HEK293 (cell line): ENCODE measurements at regions not wholly inside any gene's neighbourhood (a gene's known extent, or its start where the extent isn't known, plus 50 kb on each side); places are given as distances from the start of the nearest gene placed in this dataset.

Experiments used
- CTCF ChIA-PET: fragments of 350-600 bp; formaldehyde crosslinking; extraction: SDS; loops from one replicate; lab custom pipeline; 2021; ENCODE audit warnings: antibody characterized with exemption; lab: Yijun Ruan, JAX
- POLR2A ChIA-PET: fragments of 300-600 bp; formaldehyde crosslinking; extraction: SDS; loops from one replicate; lab custom pipeline; 2020; ENCODE audit warnings: antibody characterized with exemption, inconsistent platforms; lab: Yijun Ruan, JAX
- H3K27ac ChIP-seq: fragments of 200-500 bp; sonication (Bioruptor generic); 2 replicates; pipeline ENCODE4 v1.5.1; 2014; ENCODE audit warnings: low read depth, low read length, control low read depth, inconsistent platforms; ENCODE audit errors: extremely low read depth
- H3K36me3 ChIP-seq, 2 experiments: fragments of 200-500 bp in 1 of 2; sonication (Bioruptor generic) in 1 of 2; 1 replicate in 1 of 2; 2 replicates in 1 of 2; pipeline ENCODE4 v1.5.1; 2014 to 2017; ENCODE audit warnings: inconsistent platforms in 2 of 2, low read length in 2 of 2; ENCODE audit not compliant: control insufficient read depth in 2 of 2, insufficient read depth in 1 of 2
- H3K4me1 ChIP-seq: fragments of 200-500 bp; sonication (Bioruptor generic); 2 replicates; pipeline ENCODE4 v1.5.1; 2014; ENCODE audit warnings: mild to moderate bottlenecking, low read length, inconsistent platforms; ENCODE audit not compliant: control insufficient read depth, insufficient read depth
- H3K4me3 ChIP-seq: 2 replicates; pipeline ENCODE4 v1.5.1; 2011; ENCODE audit warnings: low read depth, mild to moderate bottlenecking, control low read depth, low read length, moderate library complexity
- H3K9me3 ChIP-seq: fragments of 200-500 bp; sonication (Bioruptor generic); 2 replicates; pipeline ENCODE4 v1.5.1; 2014; ENCODE audit warnings: low read depth, low read length, inconsistent platforms; ENCODE audit not compliant: control insufficient read depth, insufficient read depth
- GLIS1 ChIP-seq: fragments of 450-650 bp; formaldehyde crosslinking; IDR thresholded peaks from 2 replicates; pipeline ENCODE4 v1.5.1; 2016; ENCODE audit warnings: missing biosample characterization, missing genetic modification characterization
- IKZF3 ChIP-seq: fragments of 450-650 bp; IDR thresholded peaks from 2 replicates; pipeline ENCODE4 v1.5.0; 2018; ENCODE audit warnings: missing biosample characterization, mild to moderate bottlenecking, missing genetic modification characterization, moderate library complexity
- OSR2 ChIP-seq: fragments of 450-650 bp; formaldehyde crosslinking; IDR thresholded peaks from 2 replicates; pipeline ENCODE4 v1.5.1; 2016; ENCODE audit warnings: missing biosample characterization, missing genetic modification characterization
- SP3 ChIP-seq: fragments of 450-650 bp; formaldehyde crosslinking; IDR thresholded peaks from 2 replicates; pipeline ENCODE4 v1.5.1; 2016; ENCODE audit warnings: missing biosample characterization, missing genetic modification characterization
- YY1 ChIP-seq: fragments of 450-650 bp; formaldehyde crosslinking; IDR thresholded peaks from 2 replicates; pipeline ENCODE4 v1.5.1; 2018; ENCODE audit warnings: missing biosample characterization, missing genetic modification characterization
- ZBTB1 ChIP-seq: fragments of 450-650 bp; formaldehyde crosslinking; IDR thresholded peaks from 2 replicates; pipeline ENCODE4 v1.5.1; 2016; ENCODE audit warnings: missing biosample characterization, missing genetic modification characterization
- ZBTB17 ChIP-seq: fragments of 450-650 bp; formaldehyde crosslinking; IDR thresholded peaks from 2 replicates; pipeline ENCODE4 v1.5.1; 2016; ENCODE audit warnings: missing biosample characterization, missing genetic modification characterization
- ZFHX2 ChIP-seq: fragments of 450-650 bp; formaldehyde crosslinking; conservative IDR thresholded peaks from 2 replicates; pipeline ENCODE4 v1.5.1; 2016; ENCODE audit warnings: missing biosample characterization, missing genetic modification characterization
- ZFP3 ChIP-seq: fragments of 450-650 bp; formaldehyde crosslinking; IDR thresholded peaks from 2 replicates; pipeline ENCODE4 v1.5.1; 2016; ENCODE audit warnings: low read depth, missing biosample characterization, missing genetic modification characterization
- ZNF112 ChIP-seq: fragments of 450-650 bp; formaldehyde crosslinking; IDR thresholded peaks from 2 replicates; pipeline ENCODE4 v1.5.0; 2017; ENCODE audit warnings: missing biosample characterization, missing genetic modification characterization
- ZNF138 ChIP-seq: fragments of 450-650 bp; formaldehyde crosslinking; IDR thresholded peaks from 2 replicates; pipeline ENCODE4 v1.5.1; 2016; ENCODE audit warnings: missing biosample characterization, missing genetic modification characterization, borderline replicate concordance
- ZNF155 ChIP-seq: fragments of 450-650 bp; formaldehyde crosslinking; IDR thresholded peaks from 2 replicates; pipeline ENCODE4 v1.5.1; 2016; ENCODE audit warnings: missing biosample characterization, missing genetic modification characterization
- ZNF174 ChIP-seq: fragments of 450-650 bp; formaldehyde crosslinking; IDR thresholded peaks from 2 replicates; pipeline ENCODE4 v1.5.0; 2017; ENCODE audit warnings: missing biosample characterization, mild to moderate bottlenecking, missing genetic modification characterization
- ZNF302 ChIP-seq: fragments of 450-650 bp; formaldehyde crosslinking; IDR thresholded peaks from 2 replicates; pipeline ENCODE4 v1.5.1; 2016; ENCODE audit warnings: missing biosample characterization, missing genetic modification characterization, low read depth
- ZNF350 ChIP-seq: fragments of 450-650 bp; formaldehyde crosslinking; IDR thresholded peaks from 2 replicates; pipeline ENCODE4 v1.5.0; 2017; ENCODE audit warnings: missing biosample characterization, mild to moderate bottlenecking, missing genetic modification characterization
- ZNF473 ChIP-seq: fragments of 450-650 bp; formaldehyde crosslinking; IDR thresholded peaks from 2 replicates; pipeline ENCODE4 v1.5.1; 2017; ENCODE audit warnings: missing biosample characterization, missing genetic modification characterization
- ZNF629 ChIP-seq: fragments of 450-650 bp; formaldehyde crosslinking; IDR thresholded peaks from 2 replicates; pipeline ENCODE4 v1.5.1; 2017; ENCODE audit warnings: missing biosample characterization, missing genetic modification characterization
- ZNF677 ChIP-seq: fragments of 450-650 bp; IDR thresholded peaks from 2 replicates; pipeline ENCODE4 v1.5.0; 2018; ENCODE audit warnings: missing biosample characterization, mild to moderate bottlenecking, missing genetic modification characterization, moderate library complexity
- ZNF747 ChIP-seq: fragments of 450-650 bp; formaldehyde crosslinking; IDR thresholded peaks from 2 replicates; pipeline ENCODE4 v1.5.1; 2016; ENCODE audit warnings: missing biosample characterization, missing genetic modification characterization
- ZNF777 ChIP-seq: fragments of 450-650 bp; formaldehyde crosslinking; IDR thresholded peaks from 2 replicates; pipeline ENCODE4 v1.5.1; 2017; ENCODE audit warnings: missing biosample characterization, missing genetic modification characterization, borderline replicate concordance
- ZNF792 ChIP-seq: fragments of 450-650 bp; formaldehyde crosslinking; IDR thresholded peaks from 2 replicates; pipeline ENCODE4 v1.5.1; 2016; ENCODE audit warnings: missing biosample characterization, missing genetic modification characterization
- TF ChIP-seq, protein P1 (sequence below): fragments of 450-650 bp; formaldehyde crosslinking; IDR thresholded peaks from 2 replicates; pipeline ENCODE4 v1.5.1; 2016; ENCODE audit warnings: missing biosample characterization, missing genetic modification characterization
- TF ChIP-seq, protein P2 (sequence below): fragments of 450-650 bp; formaldehyde crosslinking; IDR thresholded peaks from 2 replicates; pipeline ENCODE4 v1.5.1; 2016; ENCODE audit warnings: missing biosample characterization, missing genetic modification characterization
- TF ChIP-seq, protein P3 (sequence below): fragments of 450-650 bp; IDR thresholded peaks from 2 replicates; pipeline ENCODE4 v1.5.1; 2018; ENCODE audit warnings: missing biosample characterization, mild to moderate bottlenecking, missing genetic modification characterization
- TF ChIP-seq, protein P4 (sequence below): fragments of 450-650 bp; formaldehyde crosslinking; IDR thresholded peaks from 2 replicates; pipeline ENCODE4 v1.5.1; 2016; ENCODE audit warnings: missing biosample characterization, missing genetic modification characterization
- TF ChIP-seq, protein P5 (sequence below): fragments of 450-650 bp; formaldehyde crosslinking; IDR thresholded peaks from 2 replicates; pipeline ENCODE4 v1.5.1; 2017; ENCODE audit warnings: missing biosample characterization, missing genetic modification characterization
- TF ChIP-seq, protein P6 (sequence below): fragments of 450-650 bp; formaldehyde crosslinking; IDR thresholded peaks from 2 replicates; pipeline ENCODE4 v1.5.1; 2016; ENCODE audit warnings: missing biosample characterization, missing genetic modification characterization

DNA sequence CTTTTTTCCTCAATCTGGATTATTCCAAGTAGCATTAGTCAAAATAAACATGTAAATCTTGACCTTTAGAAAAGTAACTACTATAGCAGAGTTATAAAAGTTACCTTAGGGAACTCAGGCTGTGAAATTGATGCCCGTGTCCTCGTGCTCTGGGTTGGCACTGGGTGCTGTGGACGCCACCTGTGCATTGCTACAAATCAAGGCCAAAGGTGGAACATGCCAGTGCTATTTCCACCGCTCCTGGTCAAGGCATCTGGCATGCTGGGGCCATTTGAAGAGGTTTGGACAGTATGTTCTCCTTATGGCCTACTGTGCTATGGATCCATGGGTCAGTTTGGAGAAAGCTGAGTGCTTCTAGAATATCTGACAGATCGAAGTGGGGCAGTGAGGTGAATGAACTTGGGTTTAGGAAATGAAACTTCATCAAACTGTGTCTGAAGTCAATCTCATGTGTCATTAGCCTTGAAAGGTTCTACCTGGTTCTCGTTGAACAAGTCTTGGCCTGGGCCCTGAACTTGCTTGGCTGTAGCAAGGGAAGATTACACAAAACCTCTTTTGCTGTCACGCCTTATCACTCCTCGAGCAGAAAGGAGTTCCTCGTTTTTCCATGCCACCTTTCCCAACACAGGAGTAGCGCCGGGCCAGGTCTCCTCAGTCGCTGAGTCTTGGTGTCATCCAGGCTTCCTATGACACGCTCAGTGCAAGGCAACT is 397.6 kb upstream of the RGMA start (continued):
- TF ChIP-seq, protein P1, sequence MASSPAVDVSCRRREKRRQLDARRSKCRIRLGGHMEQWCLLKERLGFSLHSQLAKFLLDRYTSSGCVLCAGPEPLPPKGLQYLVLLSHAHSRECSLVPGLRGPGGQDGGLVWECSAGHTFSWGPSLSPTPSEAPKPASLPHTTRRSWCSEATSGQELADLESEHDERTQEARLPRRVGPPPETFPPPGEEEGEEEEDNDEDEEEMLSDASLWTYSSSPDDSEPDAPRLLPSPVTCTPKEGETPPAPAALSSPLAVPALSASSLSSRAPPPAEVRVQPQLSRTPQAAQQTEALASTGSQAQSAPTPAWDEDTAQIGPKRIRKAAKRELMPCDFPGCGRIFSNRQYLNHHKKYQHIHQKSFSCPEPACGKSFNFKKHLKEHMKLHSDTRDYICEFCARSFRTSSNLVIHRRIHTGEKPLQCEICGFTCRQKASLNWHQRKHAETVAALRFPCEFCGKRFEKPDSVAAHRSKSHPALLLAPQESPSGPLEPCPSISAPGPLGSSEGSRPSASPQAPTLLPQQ (tag by site-specific recombination): no peak
- no peak for TF ChIP-seq OSR2 (tag by site-specific recombination)
- TF ChIP-seq ZNF350 (tag by site-specific recombination): no peak
- TF ChIP-seq ZNF302 (tag by site-specific recombination): no peak
- TF ChIP-seq YY1 (tag by site-specific recombination): no peak
- TF ChIP-seq ZNF138 (tag by site-specific recombination): no peak
- TF ChIP-seq, protein P2, sequence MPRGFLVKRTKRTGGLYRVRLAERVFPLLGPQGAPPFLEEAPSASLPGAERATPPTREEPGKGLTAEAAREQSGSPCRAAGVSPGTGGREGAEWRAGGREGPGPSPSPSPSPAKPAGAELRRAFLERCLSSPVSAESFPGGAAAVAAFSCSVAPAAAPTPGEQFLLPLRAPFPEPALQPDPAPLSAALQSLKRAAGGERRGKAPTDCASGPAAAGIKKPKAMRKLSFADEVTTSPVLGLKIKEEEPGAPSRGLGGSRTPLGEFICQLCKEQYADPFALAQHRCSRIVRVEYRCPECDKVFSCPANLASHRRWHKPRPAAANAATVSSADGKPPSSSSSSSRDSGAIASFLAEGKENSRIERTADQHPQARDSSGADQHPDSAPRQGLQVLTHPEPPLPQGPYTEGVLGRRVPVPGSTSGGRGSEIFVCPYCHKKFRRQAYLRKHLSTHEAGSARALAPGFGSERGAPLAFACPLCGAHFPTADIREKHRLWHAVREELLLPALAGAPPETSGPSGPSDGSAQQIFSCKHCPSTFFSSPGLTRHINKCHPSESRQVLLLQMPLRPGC (tag by site-specific recombination): no peak
- no peak for TF ChIP-seq ZFHX2
- no peak for TF ChIP-seq IKZF3 (tag by site-specific recombination)
- no peak for TF ChIP-seq GLIS1 (tag by site-specific recombination)
- no peak for TF ChIP-seq ZNF777 (tag by site-specific recombination)

DNA sequence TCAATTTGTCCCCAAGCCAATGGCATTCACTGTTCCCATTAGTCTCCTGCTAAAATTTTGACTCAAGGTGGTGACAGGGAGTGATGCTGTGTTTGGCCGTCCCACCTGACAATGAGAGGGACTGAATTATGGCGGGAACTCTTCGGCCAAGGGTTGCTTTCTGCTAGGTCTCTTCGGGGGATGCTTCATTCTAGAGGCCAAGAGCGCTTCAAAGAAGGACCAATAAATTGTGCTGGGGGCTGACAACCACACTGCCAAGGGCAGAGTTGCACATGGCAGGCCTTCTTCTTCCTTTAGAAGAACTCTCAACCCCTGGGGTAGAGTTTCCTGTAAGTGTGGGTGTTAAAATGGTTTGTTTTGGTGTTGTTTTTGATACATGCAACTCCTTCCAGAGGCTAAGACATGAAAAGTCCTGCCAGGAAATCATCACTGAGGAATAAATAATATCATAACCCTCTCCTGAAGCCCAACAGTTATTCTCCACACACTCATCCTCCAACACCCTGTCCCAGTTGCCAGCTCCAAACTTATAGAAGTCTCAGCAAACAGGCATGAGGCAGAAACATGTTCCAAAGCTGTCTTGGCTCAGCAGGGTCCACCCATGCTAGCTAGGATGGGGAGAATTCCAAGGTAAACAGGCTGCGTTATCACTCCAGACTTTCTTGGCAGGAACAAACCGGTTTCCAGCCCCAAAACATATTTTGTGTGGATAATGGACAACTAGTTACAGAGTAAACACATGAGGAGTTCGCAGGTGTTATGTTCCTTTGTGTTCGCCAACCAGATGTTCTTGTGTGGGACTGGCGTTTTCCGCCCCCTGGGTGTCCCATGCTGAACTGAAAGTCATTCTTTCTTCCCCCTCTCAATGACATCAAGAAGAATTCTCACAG is 396.7 kb upstream of the RGMA start:
- Histone ChIP-seq H3K4me1 (no peaks in the 10 kb centered on the region), H3K36me3 (no peaks in the 10 kb centered on the region), H3K9me3 (no peaks in the 10 kb centered on the region), H3K27ac (no peak overlapping the region), H3K4me3 (no peak overlapping the region)
- CTCF ChIA-PET: interaction anchor here (0.6 to 0.7 kb wide), 2 partner anchors 797 to 843 kb away, joined by 3 read pairs; no protein-coding TSS in a partner anchor
- POLR2A ChIA-PET: no interaction called here
- TF ChIP-seq ZNF174 (tag by site-specific recombination): no peak
- TF ChIP-seq, protein P3, sequence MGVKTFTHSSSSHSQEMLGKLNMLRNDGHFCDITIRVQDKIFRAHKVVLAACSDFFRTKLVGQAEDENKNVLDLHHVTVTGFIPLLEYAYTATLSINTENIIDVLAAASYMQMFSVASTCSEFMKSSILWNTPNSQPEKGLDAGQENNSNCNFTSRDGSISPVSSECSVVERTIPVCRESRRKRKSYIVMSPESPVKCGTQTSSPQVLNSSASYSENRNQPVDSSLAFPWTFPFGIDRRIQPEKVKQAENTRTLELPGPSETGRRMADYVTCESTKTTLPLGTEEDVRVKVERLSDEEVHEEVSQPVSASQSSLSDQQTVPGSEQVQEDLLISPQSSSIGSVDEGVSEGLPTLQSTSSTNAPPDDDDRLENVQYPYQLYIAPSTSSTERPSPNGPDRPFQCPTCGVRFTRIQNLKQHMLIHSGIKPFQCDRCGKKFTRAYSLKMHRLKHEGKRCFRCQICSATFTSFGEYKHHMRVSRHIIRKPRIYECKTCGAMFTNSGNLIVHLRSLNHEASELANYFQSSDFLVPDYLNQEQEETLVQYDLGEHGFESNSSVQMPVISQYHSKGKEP (tag by site-specific recombination): no peak
- no peak for TF ChIP-seq ZNF473 (tag by site-specific recombination)
- TF ChIP-seq ZFP3 (tag by site-specific recombination): no peak
- no peak for TF ChIP-seq ZNF155
- TF ChIP-seq ZNF792 (tag by site-specific recombination): no peak
- TF ChIP-seq ZNF677 (tag by site-specific recombination): no peak
- TF ChIP-seq ZNF629 (tag by site-specific recombination): no peak
- TF ChIP-seq ZNF747 (tag by site-specific recombination): no peak
- no peak for TF ChIP-seq ZBTB1
- no peak for TF ChIP-seq ZBTB17 (tag by site-specific recombination)
- no peak for TF ChIP-seq ZNF112 (tag by site-specific recombination)
- TF ChIP-seq, protein P4, sequence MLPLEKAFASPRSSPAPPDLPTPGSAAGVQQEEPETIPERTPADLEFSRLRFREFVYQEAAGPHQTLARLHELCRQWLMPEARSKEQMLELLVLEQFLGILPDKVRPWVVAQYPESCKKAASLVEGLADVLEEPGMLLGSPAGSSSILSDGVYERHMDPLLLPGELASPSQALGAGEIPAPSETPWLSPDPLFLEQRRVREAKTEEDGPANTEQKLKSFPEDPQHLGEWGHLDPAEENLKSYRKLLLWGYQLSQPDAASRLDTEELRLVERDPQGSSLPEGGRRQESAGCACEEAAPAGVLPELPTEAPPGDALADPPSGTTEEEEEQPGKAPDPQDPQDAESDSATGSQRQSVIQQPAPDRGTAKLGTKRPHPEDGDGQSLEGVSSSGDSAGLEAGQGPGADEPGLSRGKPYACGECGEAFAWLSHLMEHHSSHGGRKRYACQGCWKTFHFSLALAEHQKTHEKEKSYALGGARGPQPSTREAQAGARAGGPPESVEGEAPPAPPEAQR (tag by site-specific recombination): no peak
- TF ChIP-seq SP3: no peak
- TF ChIP-seq, protein P5, sequence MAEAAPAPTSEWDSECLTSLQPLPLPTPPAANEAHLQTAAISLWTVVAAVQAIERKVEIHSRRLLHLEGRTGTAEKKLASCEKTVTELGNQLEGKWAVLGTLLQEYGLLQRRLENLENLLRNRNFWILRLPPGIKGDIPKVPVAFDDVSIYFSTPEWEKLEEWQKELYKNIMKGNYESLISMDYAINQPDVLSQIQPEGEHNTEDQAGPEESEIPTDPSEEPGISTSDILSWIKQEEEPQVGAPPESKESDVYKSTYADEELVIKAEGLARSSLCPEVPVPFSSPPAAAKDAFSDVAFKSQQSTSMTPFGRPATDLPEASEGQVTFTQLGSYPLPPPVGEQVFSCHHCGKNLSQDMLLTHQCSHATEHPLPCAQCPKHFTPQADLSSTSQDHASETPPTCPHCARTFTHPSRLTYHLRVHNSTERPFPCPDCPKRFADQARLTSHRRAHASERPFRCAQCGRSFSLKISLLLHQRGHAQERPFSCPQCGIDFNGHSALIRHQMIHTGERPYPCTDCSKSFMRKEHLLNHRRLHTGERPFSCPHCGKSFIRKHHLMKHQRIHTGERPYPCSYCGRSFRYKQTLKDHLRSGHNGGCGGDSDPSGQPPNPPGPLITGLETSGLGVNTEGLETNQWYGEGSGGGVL (tag by site-specific recombination): no peak
- TF ChIP-seq, protein P6, sequence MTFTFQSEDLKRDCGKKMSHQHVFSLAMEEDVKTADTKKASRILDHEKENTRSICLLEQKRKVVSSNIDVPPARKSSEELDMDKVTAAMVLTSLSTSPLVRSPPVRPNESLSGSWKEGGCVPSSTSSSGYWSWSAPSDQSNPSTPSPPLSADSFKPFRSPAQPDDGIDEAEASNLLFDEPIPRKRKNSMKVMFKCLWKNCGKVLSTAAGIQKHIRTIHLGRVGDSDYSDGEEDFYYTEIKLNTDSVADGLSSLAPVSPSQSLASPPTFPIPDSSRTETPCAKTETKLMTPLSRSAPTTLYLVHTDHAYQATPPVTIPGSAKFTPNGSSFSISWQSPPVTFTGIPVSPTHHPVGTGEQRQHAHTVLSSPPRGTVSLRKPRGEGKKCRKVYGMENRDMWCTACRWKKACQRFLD (tag by site-specific recombination): no peak
